Activated T-cell treated with anti-CD3 and anti-CD28 coated beads for 24 hours (primary cell): ENCODE measurements at regions not wholly inside any gene's neighbourhood (a gene's known extent, or its start where the extent isn't known, plus 50 kb on each side); places are given as distances from the start of the nearest gene placed in this dataset.

ENCODE experiments used
- DNase-seq: peaks from one replicate; pipeline ENCODE4 v3.0.0-alpha.2; 2020; ENCODE audit warnings: low read depth

DNA sequence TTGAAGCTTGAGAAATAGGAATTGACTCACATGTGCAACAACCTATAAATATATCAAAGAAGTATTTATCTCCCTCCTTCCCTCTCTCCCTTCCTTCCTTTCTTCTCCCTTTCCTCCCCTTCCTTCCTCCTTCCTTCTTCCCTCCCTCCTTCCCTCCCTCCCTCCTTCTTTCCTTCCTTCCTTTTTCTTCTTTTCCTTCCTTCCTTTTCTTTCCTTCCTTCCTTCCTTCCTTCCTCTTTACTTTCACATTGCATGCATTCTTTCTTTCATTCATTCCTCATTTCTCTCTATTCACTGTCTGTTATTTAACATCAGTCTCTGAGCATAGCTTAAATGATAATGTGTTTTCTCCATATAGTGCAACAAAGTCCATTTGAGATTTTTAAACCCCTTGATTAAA is 214.2 kb downstream of the CHRM3 start:
- DNase-seq: no peak

DNA sequence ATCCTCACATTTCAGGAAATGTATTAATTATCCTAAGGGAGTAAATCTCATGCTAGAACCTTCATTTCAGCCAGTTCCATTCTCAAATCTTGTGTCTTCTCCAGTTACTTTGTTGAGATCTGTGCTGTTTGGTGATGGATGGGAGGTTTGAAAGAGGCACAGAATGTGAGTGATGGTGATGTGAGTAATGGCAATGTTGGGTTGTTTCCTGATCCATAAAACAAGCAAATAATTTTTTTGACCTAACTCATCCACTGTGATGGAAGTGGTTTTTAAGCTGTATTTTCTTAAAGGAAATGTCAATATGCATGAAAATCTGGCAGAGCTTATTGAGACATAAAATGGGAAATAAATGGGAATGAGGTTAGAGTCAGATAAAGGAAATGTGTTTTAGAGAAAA is 214.7 kb downstream of the CHRM3 start:
- DNase-seq: no peak

DNA sequence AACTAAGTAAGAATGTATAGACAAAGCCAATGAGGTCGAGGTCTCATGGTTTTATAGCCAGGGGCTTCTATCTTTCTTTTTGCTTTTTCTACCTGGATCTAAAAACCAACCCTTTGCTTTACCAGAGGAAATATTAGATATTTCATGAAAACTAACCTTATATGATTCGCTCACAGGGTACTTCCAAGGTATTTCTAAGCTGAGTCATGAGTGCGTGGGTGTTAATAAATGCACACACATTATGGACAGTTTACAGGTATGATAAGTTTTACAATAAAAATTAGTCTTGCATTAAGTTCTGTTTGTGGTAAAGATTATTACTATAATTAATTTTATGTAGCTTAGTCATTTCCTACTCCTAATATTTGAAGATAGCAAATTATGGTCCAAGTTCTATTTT is 217.2 kb downstream of the CHRM3 start:
- no peak for DNase-seq

DNA sequence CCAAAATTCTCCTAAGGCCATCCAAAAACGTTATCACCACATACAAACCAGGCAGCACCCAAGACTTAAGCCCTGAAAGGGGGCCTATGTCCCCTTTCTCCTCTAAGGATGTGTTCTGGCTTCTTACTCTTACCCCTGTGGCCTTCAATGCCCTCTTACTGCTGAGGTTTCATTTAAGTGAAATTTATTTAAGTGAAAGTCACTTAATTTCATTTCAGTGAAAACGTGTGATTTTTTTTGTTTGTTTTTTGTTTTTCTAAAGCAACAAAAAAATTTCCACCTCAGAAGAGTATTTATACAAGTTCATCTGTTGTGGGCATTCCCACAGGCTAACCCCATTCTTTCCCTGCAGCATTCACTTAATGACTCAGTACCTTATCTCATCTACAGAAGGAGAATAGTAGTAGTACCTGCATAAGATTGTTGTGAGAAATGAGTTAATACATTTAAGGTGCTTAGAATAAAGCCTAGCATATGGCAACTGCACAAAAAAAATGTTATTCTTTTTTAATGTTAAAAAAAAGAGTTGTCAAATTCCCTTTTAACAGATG is 220.6 kb downstream of the CHRM3 start:
- no peak for DNase-seq

DNA sequence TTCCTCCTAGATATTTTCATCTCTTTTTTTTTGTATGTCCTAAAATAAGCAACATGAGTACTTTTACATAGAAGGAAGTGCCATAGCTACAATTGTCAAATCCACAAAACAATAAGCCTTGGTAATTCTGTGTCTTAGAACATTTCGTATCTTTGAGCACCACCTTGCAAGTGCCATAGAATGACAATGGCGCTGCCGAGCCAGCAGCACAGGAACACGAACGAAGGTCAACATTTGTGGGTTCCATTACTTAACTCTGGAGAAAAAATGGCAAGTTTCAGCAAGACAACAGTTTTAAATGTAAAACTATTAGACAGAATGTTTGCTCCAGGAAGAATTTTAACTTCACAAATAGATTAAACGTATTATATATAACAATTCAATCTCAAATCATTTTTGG is 222.1 kb downstream of the CHRM3 start:
- DNase-seq: no peak

DNA sequence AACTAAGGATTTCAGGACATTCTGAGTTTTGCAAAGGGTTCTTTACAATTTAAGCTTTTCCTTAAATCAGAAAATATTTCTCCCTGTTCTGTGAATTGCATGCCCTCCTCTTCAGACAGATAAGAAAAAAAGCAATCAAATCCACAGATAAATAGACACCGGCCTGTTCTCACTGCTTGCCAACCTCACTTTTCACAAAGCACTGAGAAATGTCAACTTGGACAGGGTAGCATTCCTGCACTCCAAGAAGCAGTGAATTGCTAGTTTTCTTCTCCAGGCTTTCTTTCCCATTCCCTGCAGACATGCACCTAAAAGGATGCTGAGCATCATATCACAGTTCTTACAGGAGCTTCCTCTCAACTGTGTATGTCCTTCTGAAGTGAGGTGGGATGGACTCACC is 226.0 kb downstream of the CHRM3 start:
- DNase-seq: no peak

DNA sequence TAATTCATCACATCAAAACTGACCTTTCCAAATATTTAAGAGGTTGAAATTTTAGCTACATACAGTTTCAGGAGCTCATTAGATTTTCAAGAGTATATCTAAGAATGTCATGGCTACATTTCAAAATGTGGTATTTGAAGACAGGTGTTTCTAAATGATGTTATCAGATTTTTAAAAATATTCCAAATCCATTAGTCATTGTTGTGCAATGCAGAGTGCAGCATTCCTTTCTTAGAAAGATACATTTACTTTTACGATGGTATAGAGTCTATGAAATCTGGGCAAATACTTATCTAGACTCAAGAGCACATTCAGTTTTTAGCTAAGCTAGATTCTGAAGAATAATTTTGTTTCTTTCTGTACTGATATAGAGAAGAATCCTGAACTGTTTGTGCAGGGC is 230.3 kb downstream of the CHRM3 start:
- DNase-seq: no peak

DNA sequence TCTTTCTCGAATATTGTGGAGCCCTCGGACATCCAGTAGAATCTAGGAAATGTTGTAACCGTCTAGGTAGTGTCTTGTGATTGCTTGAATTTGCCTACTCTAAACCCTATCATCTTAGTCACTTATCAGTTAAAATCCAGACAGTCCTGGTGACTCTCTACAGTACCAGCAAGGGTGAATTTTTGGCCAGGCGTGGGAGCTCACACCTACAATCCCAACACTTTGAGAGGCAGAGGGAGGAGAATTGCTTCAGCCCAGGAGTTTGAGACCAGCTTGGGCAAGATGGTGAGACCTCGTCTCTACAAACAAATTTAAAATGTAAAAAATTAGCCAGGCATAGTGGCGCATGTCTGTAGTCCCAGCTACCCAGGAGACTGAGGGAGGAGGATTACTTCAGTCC is 230.9 kb downstream of the CHRM3 start:
- DNase-seq: no peak

DNA sequence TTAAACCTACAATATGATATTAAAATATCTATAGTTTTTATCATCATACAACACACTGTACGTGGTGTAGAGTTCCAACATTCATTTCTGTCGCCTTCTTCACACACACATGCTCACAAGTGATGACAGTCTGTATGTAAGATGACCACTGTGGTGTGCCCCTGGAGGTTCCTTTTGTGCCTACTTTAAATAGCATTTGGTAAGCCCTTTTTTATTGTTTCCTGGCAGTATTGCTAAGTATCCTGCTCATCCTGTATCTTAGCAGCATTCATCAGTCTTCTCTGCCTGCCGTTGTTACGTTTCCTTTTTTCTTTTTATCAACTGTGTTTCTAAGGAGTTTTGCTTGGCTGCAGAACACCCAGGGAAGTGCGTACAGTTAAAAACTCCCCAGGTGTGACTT is 231.4 kb downstream of the CHRM3 start:
- DNase-seq: no peak

DNA sequence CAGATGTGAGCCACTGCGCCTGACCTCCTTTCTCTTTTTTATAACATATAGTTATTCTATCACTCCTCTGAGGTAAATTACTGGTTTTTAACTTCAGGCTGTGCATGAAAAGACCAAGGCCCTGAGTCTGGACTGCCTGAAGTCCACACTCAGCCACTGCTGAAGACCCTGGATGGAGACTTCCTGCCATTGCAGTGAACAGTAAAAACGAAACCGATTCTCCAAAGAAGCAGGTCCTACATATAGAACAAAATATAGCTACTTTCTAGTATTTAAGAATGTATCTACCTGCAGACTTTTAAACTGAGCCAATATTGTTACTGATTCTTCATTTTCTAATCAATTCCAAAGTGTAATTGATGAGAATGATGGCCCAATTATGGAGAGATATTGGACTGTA is 232.8 kb downstream of the CHRM3 start:
- no peak for DNase-seq

DNA sequence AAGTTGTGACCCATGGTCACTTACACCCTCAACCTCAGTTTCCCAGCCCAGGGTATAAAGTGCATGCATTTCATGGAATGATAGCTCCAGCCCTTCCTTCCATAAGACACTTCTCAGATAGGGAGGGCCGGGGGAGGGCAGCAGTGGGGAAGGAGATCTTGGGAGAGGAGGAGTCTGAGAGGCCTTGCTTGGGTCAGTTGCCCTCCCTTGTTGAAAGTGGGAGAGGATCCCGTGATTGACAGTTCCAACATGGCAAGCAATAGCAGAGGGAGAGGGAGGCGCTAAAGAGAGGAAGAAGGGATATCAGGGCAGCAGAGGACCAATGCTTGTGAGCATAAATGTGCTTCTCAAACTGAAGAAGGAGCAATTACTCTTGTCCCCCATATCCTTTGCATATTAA is 244.4 kb downstream of the CHRM3 start:
- DNase-seq: no peak

DNA sequence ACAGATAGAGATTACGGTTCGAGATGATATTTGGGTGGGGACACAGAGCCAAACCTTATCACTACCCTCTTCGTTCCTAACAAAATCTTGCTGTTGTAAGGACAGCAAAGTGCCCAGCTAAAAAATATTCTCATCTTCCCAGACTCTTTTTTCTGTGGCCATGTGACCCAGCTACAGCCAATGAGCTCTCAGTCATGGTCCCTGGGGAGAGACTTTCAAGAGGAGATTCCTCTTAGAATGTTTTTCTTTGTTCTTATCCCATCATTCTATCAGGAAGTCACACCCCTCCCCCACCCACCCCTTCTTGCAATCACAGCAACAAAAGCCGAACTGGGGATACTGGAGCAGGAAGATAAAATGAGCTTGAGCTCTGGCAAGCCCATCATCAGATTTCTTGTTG is 247.1 kb downstream of the CHRM3 start:
- DNase-seq: no peak

DNA sequence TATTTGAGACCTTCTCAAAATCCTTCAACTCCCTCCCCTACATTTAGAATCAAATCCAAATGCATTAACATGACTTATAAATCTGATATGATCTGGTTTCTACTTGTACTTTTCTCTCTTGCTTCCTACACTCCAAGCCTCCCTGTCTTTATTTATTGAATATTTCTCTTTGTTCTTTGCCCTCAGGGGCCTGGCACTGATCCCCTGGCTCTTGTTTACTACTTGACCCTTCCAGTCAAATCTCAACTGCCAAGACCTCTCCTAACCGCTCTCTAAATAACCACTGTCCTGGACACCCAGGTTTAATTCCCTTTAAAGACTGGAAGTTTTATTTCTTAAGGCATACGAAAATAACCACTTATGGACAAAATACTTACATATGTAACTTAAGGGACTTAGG is 248.9 kb downstream of the CHRM3 start:
- DNase-seq: no peak

DNA sequence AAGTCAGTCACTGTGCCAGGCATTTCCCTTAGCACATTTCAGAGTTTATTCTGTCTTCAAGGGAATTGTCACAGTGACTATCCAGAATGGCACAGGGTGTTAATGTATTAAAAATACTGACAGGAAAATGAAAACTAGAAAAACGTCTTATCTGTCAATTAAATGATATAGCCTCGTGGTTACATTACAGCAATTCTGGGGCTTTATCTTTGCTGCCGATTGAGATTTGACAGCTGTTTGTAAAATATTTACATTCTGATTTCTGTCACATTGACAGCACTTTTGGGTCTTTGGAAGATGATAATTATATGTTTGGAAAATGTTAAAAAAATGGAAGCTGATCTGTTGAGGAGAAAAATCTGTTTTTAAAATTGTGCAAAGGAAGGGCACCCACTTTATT is 250.0 kb downstream of the CHRM3 start:
- DNase-seq: no peak

DNA sequence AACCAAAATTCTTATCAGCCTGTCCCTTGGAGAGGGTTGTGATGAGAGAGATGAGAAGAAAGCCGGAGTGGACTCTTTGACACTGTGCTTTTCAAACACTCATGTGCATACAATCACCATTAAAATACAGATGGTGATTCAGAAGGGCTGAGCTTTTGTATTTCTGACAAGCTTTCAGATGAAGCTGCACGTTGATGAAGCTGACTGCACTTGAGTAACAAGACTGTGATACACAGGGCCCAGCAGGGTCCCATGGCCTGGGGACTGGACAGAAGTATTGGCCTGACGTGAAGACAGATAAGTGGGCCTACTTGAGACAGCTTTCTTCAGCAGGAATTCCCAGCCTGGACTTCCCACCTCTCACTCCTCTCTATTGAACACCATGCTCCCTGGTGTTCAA is 258.2 kb downstream of the CHRM3 start:
- no peak for DNase-seq

DNA sequence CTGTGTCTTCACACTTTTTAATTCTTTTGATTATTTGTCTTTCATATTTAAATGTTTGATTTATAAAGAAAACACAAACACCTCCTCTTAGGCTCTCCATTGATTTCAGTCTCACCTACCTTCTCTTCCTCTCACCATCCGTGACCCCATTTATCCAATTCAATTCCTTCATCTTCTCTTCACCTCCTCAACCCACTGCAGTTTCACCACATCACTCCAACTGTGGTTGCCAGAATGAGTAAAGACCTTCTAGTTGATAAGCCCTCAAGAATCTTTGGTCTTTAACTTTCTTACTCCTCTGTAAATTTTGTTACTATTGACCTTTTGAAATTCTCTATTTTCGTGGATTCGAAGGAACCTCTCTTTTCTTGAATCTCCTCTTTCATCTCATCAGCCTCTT is 260.7 kb downstream of the CHRM3 start:
- DNase-seq: no peak

DNA sequence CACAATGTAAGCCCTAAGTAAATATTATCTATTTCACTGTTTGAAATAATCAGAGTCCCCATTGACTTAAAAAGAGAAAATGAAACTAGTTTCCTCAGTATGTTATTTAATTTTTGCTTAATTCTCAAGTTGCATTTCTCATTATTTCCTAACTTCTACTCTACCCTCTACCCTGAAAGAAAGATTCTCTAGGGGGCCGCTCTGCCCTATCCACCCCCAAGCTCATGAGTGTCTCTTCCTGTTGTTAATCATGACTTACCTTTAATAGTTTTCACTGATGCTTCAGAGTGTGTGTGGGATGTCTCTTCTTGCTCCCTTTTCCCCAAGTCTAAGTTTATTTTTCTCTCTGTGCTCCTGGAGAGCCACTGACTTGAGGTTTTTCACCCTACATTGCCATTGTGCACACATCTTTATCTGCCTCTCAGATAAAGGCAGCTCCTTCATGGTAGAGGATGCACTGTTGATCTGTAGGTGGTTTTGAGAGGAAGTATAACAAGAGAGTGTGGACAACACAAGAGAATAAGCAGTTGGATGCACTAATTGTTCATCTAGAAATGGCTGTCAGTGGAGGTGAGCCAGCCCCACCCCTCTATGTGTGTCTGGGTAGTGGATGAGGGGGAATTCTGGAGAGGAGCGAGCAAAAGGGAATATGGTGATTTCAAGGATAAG is 261.7 kb downstream of the CHRM3 start:
- DNase-seq: no peak

DNA sequence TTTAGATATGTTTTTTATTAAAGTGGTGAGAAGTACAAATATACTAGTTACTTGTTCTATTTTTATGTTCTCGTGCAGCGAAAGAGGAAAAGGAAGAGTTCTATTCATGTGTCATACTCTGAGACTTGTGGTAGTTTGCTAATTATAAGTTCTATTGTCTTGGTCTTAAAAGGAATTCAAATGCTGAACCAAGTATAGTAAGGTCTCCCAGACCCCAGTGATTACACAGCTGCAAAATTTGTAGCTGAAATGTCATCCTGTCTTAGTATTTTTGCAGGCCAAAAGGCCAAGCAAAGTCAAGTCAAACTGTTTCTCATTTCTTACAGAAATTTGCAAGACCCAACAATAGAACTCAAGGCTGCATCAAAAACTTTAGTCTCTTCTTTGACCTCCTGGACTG is 268.7 kb downstream of the CHRM3 start:
- no peak for DNase-seq

DNA sequence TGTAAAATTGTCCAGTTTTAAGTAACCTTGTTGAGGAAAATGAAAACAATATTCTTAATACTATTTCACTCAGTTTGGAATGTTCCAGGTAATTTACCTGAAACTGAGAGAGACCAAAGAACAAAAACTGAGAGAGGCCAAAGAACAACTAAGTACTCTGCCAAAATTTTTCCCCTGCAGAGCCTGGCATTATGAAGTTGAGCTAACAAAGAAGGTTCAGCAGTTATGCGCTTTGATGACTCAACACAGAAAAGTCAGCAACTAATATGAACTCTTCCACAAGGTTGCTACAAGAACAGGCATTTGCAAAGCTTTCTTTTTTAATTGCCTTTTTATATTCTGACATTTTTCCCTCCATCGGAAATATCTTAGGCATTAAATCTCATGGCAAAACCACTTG is 270.9 kb downstream of the CHRM3 start:
- DNase-seq: no peak

DNA sequence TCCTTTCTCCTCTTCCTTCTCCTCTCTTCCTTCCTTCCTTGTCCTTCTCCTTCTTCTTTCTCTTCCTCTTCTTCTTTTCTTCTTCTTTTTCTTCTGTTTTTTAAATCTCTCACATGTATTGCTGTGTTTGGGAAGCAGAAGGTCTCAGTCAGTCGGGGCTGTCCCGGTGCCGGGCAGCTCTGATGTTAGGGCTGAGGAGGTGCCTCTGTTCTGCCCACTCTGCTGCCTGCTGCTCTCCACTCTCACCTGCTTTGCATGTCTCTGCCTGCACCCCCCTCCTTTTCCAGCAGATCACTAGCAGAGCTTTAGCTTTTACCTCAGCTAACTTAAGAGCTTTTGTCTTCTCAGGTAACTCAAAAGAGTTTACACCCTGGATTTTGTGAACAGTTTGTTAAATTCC is 276.6 kb downstream of the CHRM3 start:
- DNase-seq: no peak

DNA sequence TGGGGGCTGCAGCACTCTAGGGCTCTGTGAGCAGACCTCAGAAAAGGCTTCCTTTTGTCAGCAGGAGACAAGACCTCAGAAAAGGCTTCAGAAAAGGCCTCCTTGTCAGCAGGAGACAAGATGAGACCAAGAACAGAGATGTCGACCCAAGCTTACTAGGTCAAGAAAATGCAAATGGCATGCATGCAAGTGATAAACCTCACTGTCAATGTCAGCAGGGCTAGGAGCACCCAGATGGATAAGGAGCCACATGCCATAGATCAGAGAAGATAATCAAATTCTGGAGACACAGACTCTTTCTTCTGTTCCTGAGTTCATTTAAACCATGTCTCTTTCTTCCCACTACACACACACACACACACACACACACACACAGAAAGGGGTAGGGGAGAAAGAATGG is 285.9 kb downstream of the CHRM3 start:
- no peak for DNase-seq

DNA sequence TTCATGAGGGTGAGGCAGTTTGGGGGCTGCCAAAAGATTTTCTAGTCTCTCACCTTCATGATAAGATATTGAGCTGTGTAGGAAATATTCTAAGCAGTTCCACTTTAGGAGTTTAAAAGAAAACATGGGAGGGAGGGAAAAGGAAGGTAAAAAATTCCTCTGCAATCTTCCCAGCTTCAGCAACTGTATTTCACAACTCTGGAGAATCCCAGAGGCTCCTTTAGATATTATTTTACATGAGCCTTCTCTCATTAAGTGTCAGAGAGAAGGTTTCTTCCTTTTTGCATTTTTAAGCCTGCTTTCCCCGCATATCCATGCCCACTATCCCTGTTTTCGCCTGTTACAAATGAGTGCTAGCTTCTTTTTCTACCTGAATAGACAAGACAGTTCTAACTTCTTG is 289.4 kb downstream of the CHRM3 start:
- no peak for DNase-seq

DNA sequence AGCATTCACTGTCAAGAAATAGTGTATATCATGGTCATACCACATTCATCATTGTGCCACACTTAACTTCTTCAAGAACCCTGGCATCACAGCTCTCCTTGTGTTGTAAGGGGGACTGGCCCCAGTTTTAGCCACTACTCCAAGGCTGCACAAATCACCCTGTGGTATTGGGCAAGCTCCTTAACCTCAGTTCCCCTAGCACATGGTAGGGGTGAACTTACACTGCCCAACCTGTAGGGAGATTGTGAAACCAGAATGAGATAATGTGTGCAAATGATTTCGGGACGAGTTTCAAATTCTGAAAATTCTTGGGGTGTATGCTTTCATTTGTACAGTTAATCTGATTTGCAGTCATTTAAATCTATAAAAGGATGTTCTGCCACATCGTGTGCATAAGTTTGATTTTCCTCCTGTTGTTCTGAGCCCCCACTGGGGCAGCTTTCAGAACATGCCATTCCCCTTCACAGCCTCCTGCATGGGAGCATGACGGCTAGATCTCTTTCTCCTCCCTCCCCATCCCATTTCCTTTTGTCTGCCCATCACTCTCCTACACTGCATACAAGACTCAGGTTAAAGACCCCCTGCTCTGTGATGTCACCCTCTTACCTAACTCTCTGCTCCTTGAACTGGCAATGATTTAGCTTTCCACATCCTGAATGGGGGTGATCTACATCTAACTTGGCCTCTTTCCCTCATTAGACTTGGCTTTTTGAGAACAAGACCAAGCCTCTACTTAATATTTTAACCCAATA is 290.3 kb downstream of the CHRM3 start:
- DNase-seq: no peak

DNA sequence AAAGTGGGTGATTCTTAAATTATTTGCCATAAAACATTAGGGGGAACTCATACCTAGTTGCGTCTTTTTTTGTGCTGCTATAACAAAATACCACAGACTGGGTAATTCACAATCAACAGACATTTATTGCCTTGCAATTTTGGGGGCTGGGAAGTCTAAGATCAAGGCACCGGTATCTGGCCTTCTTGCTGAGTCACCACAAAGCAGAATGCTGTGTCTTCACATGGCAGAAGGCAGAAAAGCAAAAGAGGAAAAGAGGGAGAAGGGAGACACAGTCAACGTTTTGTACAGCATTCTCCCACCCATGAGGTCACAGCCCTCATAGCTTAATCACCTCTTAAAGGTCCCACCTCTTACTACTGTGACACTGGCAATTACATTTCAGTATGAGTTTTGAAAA is 291.0 kb downstream of the CHRM3 start:
- DNase-seq: no peak
